Glutamatergic neuron (in vitro differentiated cells): ENCODE measurements at regions not wholly inside any gene's neighbourhood (a gene's known extent, or its start where the extent isn't known, plus 50 kb on each side); places are given as distances from the start of the nearest gene placed in this dataset.

Experiments
- DNase-seq: peaks from one replicate; pipeline ENCODE4 v3.0.0; 2022
- H3K27ac Mint-ChIP-seq: one replicate; pipeline ENCODE4 v1.8.0; 2020; ENCODE audit warnings: mild to moderate bottlenecking, mixed read lengths, inconsistent platforms; ENCODE audit not compliant: unreplicated experiment
- H3K27me3 Mint-ChIP-seq: one replicate; pipeline ENCODE4 v1.8.0; 2020; ENCODE audit warnings: mild to moderate bottlenecking, moderate library complexity, mixed read lengths, inconsistent platforms; ENCODE audit not compliant: unreplicated experiment
- H3K36me3 Mint-ChIP-seq: one replicate; pipeline ENCODE4 v1.8.0; 2020; ENCODE audit warnings: mild to moderate bottlenecking, mixed read lengths, inconsistent platforms; ENCODE audit not compliant: unreplicated experiment
- H3K4me1 Mint-ChIP-seq: one replicate; pipeline ENCODE4 v1.8.0; 2020; ENCODE audit warnings: mild to moderate bottlenecking, low read depth, mixed read lengths, inconsistent platforms; ENCODE audit not compliant: unreplicated experiment
- H3K4me3 Mint-ChIP-seq: one replicate; pipeline ENCODE4 v1.8.0; 2020; ENCODE audit warnings: mild to moderate bottlenecking, mixed read lengths, inconsistent platforms; ENCODE audit not compliant: unreplicated experiment
- H3K9me3 Mint-ChIP-seq: one replicate; pipeline ENCODE4 v1.8.0; 2020; ENCODE audit warnings: mild to moderate bottlenecking, moderate library complexity, mixed read lengths, inconsistent platforms; ENCODE audit not compliant: unreplicated experiment
- CTCF ChIP-seq: fragments of 200-600 bp; sonication (generic); IDR thresholded peaks from one replicate; pipeline ENCODE4 v1.5.0; 2021; ENCODE audit not compliant: partially characterized antibody, unreplicated experiment

- no peak overlapping the region for H3K4me3 Mint-ChIP-seq
- no peak for TF ChIP-seq CTCF
- no peaks in the 10 kb centered on the region for H3K4me1 Mint-ChIP-seq
- no peaks in the 10 kb centered on the region for H3K9me3 Mint-ChIP-seq
- no peaks in the 10 kb centered on the region for H3K36me3 Mint-ChIP-seq
- no peak overlapping the region for H3K27ac Mint-ChIP-seq
- DNase-seq, result no peak
- no peaks in the 10 kb centered on the region for H3K27me3 Mint-ChIP-seq
Observed at GRCh38 chr9:24828687-24829086, 283.0 kb upstream of the IZUMO3 start.

DNA sequence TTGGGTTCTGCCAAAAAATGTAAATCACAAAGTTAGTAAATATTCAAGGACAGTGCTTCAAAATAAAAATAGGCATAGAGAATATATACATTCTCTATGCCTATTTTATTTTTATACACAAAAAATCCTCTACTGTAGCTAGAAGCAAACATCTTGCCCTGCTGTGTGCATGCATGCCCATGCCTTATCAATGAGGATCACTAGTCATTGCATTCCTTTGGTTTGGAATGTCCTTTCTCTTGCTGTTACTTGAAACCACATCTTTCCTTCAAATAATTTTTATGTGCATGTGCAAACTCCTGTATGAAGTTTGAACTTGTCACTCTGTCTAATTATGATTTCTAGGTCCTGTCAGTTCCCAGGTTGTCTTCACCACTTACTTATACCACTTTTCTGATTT is 278.9 kb upstream of the IZUMO3 start:
- TF ChIP-seq CTCF, result no peak
- no peaks in the 10 kb centered on the region for H3K27me3 Mint-ChIP-seq
- no peaks in the 10 kb centered on the region for H3K4me1 Mint-ChIP-seq
- H3K9me3 Mint-ChIP-seq, result no peaks in the 10 kb centered on the region
- DNase-seq, result no peak
- H3K27ac Mint-ChIP-seq, result no peak overlapping the region
- no peak overlapping the region for H3K4me3 Mint-ChIP-seq
- no peaks in the 10 kb centered on the region for H3K36me3 Mint-ChIP-seq

GRCh38 chr9:24820196-24820595 is 274.5 kb upstream of the IZUMO3 start:
- Mint-ChIP-seq H3K4me3 (no peak overlapping the region), H3K9me3 (no peaks in the 10 kb centered on the region), H3K36me3 (no peaks in the 10 kb centered on the region), H3K27me3 (no peaks in the 10 kb centered on the region), H3K4me1 (no peaks in the 10 kb centered on the region), H3K27ac (no peak overlapping the region)
- no peak for DNase-seq
- no peak for TF ChIP-seq CTCF

DNA sequence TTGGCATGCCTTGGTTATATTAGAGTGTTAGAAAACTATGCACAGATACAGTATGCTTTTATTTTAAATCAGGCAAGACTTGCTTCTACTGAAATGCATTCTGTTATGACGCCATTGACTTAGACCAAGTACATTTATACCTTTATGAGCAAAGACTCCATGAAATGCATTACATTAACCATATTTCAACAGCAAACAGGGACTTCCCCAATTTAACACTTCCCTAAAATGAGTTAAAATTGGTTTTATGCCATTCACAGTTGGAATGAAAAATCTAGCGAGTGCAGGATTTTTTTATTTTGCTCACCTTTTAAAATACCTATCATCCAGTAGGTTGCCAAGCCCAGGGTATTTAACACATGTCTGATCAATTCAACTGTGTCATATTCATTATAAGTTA is 272.1 kb upstream of the IZUMO3 start:
- no peak for TF ChIP-seq CTCF
- Mint-ChIP-seq H3K4me3 (no peak overlapping the region), H3K9me3 (no peaks in the 10 kb centered on the region), H3K36me3 (no peaks in the 10 kb centered on the region), H3K4me1 (no peaks in the 10 kb centered on the region), H3K27ac (no peak overlapping the region), H3K27me3 (no peaks in the 10 kb centered on the region)
- no peak for DNase-seq

DNA sequence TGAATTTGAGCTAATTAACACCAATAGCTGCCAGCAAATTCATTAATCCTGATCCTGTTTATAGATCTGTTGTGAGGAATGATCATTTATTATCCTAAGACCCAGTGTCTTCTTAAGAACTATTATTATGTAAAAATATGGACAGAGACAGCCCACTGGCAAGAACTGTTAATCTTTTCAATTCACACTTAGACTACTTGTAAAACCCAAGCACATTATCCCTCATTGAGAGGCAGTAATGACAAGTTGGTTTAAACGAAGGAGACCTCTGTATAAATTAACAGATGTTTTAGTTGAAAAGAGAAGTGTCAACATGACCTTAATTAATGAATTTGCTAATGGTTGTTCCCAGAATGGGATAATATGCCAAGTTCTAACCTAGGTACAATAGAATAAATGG is 270.3 kb upstream of the IZUMO3 start:
- no peak overlapping the region for H3K27ac Mint-ChIP-seq

More for the DNA sequence above, 270.3 kb upstream of the IZUMO3 start:
- no peak for TF ChIP-seq CTCF
- Mint-ChIP-seq H3K4me1 (no peaks in the 10 kb centered on the region), H3K36me3 (no peaks in the 10 kb centered on the region), H3K9me3 (no peaks in the 10 kb centered on the region), H3K4me3 (no peak overlapping the region), H3K27me3 (no peaks in the 10 kb centered on the region)
- no peak for DNase-seq
